NCI-H2107 (cell line): ENCODE measurements at regions not wholly inside any gene's neighbourhood (a gene's known extent, or its start where the extent isn't known, plus 50 kb on each side); places are given as distances from the start of the nearest gene placed in this dataset.
"Not testable (repeated sequence)": the region's sequence is repeated elsewhere in the genome, so short reads cannot be mapped to it uniquely, and the experiment has no call there.

ENCODE experiments used
- DNase-seq: peaks from one replicate; lab custom pipeline; 2025; lab: John Stamatoyannopoulos, UW

DNA sequence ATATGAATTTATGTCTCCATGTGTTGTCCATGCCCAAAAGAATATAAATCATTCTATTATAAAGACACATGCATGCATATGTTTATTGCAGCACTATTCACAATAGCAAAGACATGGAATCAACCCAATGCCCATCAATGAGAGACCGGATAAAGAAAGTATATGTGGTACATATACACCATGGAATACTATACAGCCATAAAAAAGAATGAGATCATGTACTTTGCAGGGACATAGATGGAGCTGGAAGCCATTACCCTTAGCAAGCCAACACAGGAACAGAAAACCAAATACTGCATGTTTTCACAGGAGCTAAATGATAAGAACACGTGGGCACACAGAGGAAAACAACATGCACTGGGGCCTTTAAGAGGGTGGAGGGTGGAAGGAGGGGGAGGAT is 639.1 kb downstream of the GATA3 start:
- not testable (repeated sequence) for DNase-seq

DNA sequence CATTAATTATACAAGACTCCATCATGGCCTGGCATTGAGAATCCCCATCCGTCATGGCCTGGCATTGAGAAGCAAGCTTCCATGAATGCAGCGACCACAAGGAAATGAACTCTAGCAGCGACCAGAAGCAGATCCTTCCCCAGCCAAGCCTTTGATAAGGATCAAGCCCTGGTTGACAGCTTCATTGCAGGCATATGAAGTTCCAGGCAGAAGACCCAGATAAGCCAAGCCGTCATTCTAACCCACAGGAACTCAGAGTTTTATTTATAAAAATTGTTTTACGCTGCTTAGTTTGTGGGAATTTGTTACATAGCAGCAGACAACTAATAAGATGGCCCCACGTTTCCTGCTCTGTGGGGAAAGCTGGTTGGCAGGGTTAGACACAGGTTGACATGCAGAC is 642.3 kb downstream of the GATA3 start:
- no peak for DNase-seq

DNA sequence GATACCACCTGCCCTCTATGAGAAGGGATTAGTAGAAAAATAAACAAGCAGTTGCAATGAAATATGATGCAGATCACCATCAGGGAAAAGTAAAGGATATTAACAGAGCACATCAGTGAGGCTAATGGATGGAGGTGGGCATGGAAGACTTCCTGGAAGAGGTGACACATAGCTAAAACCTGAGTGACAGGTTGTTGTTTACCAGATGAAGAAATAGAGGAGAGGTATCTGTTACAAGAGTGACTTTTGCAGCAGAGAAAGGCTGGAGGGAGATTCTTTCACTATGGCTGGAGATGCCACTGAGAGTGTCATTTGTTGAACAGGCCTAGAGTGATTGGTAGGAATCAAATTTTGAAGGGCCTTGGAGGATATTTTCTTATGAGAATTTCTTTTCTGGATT is 646.2 kb downstream of the GATA3 start:
- no peak for DNase-seq

DNA sequence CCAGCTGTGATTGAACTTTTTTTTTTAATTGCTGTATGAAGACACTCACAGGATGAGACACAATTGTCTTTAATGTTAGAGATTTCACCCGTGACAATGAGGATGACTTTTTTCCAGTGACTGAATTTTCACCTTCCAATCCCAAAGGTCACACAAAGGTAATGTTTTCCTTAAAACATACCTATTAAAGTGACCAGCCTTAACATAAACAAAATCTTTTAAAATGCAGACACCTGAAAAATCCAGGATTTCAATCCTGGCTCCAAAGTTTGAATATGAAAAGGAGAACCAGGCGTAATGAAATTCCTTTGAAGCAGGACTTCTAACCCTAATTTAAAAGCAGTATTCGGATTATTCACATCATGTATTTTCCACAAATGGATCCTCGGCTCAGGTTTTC is 647.7 kb downstream of the GATA3 start:
- no peak for DNase-seq

DNA sequence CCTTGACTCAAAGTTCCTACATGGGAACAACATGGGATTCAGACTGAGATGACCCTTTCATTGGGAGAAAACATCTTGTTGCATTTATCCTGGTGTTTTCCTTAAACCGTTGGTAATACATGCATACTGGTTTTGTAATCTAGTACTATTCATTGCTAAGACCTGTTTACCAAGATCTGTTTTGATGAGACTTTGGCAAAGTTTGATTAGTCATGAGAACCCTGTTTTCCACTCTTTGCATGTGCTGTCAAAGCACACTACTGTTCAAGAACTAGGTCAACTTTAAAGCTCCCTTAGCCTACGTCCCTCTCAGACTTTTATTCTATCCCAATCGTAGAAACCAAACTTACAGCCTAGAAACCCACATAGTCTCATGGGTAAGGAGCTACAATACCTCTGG is 650.9 kb downstream of the GATA3 start:
- no peak for DNase-seq

DNA sequence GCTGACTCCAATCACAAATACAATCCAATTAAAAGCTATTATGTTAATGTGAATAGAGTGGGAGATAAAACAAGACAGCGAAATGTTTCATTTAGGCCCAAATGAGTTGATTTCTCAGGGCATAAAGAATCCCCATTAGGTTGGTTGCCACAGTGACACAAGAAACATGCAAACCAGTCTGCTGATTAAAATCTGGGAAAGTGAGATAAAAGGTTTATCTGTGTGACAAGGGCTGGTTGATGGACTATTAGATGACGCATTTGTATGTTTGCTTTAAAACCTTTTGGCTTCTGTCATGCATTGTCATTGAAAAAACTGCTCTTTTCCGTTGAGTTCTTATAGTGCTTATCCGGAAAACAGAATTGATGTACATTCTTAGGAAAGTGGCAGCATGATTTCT is 658.2 kb downstream of the GATA3 start:
- DNase-seq = no peak

DNA sequence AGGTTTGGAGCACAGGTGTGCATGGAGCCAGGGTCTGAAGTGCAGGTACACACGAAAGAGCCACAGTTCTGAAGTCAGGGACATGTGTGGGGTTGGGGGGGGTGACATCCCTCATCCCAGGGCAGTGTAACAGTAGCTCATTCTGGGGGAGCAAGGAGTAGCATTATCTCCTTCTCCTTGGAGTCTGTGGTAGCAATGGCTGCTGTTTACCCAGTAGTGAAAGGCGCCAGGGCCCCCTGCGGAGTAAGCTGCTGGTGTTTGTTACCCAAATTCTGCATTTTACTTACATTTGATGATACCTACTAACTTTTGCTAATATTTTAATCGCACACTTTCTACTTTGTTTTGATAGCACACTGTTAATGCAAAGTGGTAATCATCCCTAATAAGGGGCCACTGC is 665.5 kb downstream of the GATA3 start:
- DNase-seq = no peak

DNA sequence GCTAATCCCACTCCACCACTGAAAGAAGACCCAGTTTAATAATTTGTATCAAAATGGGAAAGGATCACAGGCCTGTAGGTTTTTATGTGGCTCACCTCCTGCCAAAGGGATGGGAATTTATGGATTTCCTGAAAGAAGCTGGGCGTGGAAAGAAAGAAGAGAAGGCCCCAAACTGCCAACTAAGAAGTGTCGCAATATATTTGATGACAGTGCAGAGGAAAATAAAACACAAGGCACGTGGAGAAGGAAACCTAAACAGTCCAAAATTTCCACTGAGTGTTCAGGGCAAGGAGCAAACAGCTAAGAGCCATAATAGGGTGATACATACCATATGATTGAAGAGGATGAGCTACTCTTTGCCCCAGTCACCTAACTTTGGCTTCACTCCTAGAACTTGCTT is 667.2 kb downstream of the GATA3 start:
- no peak for DNase-seq

DNA sequence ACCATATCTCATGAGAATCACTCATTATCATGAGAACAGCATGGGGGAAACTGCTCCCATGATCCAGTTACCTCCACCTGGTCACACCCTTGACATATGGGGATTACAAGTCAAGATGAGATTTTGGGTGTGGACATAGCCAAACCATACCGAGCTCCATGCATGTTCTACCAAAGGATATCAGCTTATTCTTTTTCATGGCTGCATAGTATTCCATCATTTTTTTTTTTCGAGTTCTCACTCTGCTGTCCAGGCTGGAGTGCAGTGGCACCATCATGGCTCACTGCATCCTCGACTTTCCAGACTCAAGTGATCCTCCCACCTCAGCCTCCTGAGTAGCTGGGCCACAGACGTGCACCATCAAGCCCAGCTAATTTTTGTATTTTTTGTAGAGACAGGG is 668.3 kb downstream of the GATA3 start:
- no peak for DNase-seq

DNA sequence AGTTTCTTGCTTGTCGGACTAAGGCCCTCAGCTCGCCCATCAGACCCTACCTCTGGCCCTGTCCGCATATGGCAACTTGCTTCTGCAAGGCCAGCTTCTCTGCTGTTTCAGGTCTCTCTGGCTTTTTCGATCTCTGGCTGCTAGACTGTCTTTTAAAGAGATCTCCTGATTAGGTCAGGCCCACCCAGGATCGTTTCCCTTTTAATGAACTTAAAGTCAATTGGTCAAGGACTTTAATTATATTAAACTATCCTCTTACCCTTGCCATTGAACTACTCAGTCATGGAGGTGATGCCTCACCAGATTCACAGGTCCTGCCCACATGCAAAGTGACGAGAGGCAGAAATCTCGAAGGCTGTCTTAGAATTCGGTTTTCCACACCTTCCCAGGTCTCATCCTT is 670.9 kb downstream of the GATA3 start:
- no peak for DNase-seq

DNA sequence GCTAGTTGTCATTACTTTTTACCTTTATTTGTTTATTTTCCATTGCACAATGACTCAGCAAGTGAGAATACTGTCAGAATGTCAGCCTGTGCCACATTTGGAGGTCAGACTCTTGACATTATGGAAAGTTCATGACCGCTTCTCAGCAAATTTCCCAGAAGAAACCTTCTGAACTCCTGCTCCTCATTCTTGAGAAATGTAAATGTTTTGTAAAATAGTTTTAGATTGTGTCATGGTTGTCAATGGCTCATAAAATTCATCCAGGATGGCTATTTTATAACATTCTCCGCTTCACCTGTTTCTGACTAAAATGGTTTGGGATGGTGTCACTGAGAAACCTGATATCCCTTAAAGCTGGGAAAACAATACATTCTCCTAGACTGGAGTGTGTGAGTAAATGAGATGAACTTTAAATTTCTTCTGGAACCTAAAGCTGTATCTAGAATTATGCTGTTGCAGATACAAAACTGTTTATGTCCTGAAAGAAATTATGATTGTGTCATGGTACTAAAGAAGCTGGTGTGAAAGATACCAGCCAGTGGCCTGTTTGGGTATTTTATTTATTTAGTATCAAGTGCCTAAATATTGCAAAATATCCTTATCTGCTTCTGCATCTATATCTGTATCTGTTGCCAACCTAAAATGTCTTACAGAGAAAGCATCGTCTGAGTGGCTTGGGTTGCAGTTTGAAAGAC is 671.7 kb downstream of the GATA3 start:
- no peak for DNase-seq

DNA sequence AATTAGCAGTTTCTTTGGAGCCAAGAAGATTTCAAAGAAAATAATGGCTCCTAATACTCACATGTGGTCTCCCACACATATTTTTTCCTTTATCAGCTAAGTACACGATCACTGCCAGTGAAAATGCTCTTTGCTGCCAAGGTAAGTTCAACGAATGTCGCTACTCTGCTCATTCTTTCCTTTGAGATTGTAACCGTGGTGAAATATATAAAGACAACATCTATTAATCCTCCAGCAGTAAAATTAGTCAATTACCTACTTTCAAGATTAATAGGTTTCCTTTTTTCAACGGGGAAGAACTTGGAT is 672.2 kb downstream of the GATA3 start:
- no peak for DNase-seq

DNA sequence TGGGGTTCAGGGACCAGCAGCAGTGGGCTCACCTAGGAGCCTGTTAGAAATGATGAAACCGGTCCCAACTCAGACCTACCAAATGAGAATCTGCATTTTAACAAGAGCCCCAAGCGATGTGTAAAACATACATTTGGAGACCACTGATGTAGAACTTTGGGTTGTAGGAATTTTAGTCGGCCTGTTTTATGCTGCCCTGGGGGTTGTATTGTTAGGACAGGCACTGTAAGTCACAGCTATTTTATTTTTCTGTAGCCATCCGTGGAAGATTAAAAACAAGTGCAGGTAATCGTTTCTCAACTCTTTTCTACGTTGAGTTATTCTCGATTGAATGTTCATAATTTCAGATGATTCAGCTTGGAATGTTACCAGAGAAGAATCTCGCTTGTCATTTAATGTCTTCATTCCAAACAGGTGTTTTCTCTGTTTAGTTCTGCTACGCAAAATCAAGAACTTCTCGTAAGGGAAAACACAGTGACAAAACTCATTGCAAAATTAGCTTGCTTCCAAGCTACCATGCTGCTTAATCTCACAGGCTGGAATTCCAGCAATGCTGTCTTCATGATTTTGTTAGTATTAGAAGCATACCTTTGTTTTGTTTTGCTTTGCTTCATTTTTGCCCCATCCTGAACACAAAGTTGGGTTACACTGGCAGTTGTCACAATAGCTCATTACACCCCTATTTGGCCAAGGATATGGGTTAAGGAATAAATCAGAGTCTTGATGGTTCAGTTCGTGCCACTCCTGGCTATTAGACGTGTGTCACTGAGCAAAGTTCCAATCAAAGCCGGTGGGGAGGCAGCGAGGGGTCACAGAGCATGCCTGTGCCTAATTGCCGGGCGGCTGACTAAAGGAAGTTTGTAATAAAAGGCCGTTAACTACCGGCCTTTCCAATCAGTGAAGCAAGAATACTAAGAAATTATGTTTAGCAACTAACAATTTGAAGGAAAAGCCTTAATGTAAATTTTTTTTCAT is 676.9 kb downstream of the GATA3 start:
- DNase-seq = no peak

DNA sequence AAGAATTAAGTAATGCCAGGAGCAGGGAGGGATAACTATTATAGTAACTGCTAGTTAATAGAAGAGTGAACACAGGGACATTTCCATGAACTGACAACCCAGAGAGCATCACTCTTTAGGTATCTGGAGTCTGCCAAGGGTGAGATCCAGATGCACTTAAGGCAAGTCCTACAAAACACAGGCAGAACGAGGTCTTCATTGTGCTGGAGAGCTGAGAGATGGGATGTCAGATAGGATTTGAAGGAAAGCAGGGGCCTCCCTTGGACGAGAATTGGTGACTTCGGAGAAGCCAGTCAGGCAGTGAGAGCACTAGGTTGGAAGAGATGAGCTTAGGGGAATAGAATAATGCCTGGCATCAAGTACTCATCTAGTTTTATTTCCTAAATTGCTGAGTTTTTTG is 684.5 kb downstream of the GATA3 start:
- DNase-seq = no peak

DNA sequence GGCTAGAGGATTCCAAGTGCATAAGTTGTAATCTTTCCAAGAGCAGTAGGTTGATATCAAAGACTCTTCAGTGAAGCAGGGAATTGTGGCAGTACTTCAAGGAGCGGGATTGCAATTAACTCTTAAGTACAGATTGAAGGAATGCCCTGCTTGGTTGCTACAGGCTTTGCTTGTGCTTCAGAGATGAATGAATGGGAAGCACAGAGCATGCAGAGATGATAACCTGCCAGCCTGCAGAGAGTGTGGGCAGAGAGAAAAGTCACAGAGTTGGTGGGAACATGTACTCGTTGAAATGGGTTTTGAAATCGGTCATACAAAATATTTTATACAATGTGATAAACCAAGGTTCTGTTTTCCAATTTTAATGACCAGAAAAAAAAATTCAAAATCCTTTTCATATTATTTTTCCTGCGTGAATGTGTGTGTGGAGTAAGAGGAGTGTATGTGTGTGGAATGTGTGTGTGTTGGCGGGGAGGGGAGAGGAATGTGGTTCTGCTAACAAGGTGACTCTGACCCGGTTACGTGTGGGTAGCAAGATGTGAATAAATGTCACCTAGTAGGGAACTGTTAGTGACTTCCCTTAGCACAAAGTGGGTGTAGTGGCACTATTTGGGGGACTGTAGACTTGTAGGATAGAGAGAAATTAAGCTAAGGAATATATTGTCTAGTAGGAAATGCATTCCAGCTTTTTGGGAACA is 697.8 kb downstream of the GATA3 start:
- DNase-seq = no peak

DNA sequence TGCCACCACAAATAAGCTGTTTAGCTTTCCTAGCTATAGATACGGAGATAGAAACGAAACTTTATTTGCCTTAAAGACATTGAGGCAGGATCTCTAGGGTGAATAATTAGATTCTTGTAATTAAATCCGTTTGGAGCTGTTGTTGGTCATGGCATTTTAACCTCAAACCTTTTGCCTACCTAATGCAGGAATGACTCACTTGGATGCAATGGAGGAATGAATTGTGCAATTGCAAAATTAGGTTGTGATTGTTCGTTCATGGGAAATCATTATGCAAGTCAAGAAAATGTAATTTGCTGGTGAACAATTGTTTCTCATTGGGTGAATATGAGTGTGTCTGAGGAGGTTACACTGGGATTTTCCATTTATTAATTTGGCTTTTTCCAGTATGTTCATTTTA is 703.5 kb downstream of the GATA3 start:
- no peak for DNase-seq

DNA sequence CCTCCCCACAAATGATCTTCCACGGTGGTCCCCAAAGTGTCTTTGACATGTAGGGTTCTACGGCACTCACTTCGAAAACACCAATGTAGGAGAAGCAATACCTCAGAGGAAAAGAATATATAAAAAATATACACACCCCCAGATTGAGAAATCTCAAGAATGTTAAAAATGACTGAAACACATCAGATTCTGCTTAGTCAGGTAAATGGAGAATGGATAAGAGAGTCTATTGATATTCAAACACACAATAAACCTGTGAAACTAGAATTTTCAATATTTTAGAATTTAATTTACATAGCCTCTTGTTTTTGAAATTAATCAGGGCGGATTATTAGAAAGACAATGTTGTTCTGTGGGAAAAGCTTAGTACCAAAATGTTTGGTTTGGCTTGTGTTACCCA is 712.4 kb downstream of the GATA3 start:
- DNase-seq = no peak

DNA sequence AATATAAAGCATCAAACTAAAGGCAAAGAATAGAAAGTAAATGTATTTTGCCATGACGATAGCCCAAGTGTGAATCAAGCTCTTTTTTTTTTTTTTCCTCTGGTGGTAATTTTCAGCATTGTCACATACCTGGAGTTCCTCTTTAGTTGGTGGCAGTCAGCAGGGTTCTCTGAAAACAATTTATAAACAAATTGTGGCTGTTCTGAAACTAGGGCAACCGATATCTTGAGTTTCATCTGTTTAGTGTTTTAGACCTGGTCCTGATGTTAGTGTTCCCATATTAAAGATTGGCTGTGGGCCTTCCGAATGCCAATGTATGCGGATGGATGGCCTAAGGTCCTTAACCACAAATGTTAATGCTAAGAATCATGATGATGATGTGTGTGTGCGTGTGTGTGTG is 713.1 kb downstream of the GATA3 start:
- DNase-seq = no peak

DNA sequence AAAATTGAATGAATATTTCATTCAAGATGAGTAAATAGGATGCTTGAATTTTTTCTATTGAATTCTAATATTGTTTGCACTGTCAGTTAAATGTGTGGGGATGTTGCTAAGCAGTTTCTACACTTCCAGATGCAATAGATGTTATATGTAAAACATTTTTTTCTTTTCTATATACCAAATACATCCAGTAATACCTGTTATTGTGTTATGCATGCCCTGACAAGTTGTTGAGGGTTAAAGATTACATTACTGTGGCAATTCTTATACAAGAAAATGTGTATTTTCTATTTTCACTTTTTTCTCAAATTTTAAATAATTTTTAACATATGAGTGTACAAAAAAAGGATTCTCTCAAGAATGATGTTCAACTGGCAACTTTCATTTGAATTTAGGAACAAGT is 713.9 kb downstream of the GATA3 start:
- no peak for DNase-seq

DNA sequence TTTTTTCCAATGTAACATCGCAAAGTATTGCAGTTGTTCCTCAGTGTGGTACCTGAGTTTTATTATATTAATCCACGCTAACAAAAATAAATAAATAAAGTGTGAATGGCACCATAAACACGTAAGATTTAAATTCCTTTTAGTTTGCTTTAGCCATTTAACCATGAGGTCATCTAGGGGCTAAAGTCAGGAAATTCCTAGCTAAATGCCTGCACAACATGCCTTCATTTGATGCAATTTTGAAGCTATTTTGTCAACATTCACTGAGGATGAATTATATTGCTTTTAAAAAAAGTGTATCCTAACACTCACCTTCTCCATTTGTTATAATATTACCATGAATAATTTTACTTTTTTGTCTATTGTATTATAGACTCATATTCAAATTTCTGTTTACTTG is 714.4 kb downstream of the GATA3 start:
- no peak for DNase-seq

DNA sequence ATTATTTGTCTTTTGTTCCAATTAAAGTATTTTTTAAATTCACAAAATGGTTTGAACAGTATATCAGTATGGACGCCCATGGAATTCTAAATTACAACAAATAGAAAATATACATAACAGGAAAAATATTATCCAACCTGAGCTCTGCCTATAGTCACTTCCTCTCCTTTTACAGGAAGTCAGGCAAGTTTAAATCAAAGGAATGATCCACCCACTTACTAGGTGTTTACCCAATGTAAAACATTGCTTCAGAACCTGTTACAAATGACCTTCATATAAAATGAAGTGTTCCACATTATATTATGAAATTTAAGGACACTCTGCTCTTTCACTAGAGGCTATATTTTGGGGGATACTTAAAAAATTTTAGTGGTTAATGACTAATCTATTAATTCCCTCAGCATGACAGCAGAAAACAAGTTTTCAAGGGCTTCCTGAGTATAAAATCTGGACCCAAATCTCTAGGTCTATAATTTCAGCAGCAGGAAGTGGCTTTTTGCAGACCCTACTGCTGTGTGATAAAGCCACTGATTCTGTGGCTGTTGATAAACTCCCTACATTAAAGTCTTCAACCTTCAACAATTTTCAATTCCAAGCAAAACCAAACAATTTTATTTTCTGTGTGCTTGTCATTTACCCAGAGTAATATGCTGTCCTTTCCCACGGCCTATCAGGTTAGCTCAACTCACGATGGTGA is 722.6 kb downstream of the GATA3 start:
- DNase-seq = no peak

DNA sequence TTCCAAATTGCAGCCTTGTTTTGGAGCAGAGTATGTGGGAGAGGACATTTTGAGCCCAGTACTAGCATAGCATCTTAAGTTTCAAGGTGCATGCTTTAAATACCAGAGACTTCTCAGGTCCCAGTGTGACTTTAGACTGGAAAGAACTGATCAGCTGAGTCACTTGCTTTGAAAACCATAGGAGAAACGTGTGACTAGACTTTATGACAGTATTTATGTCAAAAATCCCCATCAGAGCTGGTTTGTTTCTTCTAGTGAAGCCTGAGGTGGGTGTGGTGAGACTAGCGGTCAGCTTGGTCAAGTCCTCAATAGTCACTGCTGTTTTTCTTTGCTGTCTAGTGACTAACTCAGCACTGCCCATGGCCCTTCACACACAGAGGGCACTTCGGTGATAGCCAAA is 724.2 kb downstream of the GATA3 start:
- DNase-seq = no peak

DNA sequence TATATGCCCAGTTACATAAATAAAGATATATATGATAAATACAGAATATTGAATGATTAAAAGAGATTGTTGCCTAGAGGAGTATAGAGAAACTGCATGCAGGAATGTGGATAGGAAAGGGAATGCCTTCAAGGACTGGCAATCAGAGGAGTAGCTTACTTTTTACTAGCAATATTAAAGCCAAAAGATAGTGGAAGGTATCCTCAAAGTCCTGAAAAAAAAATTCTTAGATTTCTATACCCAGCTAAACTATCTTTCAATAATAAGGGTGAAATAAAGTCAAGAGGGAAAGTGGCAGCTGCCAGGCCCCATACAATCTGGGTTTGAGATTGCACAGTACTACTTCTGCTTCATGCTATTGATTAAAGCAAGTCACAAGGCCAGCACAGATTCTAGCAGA is 733.2 kb downstream of the GATA3 start:
- no peak for DNase-seq
